GM12891 (cell line): ENCODE measurements at regions not wholly inside any gene's neighbourhood (a gene's known extent, or its start where the extent isn't known, plus 50 kb on each side); places are given as distances from the start of the nearest gene placed in this dataset.

ENCODE experiments used
- POLR2A ChIP-seq: IDR thresholded peaks from 2 replicates; pipeline ENCODE4 v1.6.1; 2011; ENCODE audit warnings: low read depth, low read length, control low read depth
- POLR2AphosphoS5 ChIP-seq: IDR thresholded peaks from 2 replicates; pipeline ENCODE4 v1.6.1; 2011; ENCODE audit warnings: low read depth, low read length, control low read depth
- POU2F2 ChIP-seq: IDR thresholded peaks from 2 replicates; pipeline ENCODE4 v1.6.1; 2011; ENCODE audit warnings: low read depth, mild to moderate bottlenecking, control low read depth, low read length, moderate library complexity
- SPI1 ChIP-seq: IDR thresholded peaks from 2 replicates; pipeline ENCODE4 v1.6.1; 2011; ENCODE audit warnings: low read depth, low read length, control low read depth
- TAF1 ChIP-seq: IDR thresholded peaks from 2 replicates; pipeline ENCODE4 v1.6.1; 2011; ENCODE audit warnings: low read depth, low read length, control low read depth

- no peak for TF ChIP-seq POLR2A
- no peak for TF ChIP-seq TAF1
- TF ChIP-seq POLR2AphosphoS5, result no peak
- no peak for TF ChIP-seq POU2F2
- no peak for TF ChIP-seq SPI1
Observed at GRCh38 chr5:68405026-68405684, 189.6 kb downstream of the PIK3R1 start.
